WTC11 (cell line): ENCODE measurements at regions not wholly inside any gene's neighbourhood (a gene's known extent, or its start where the extent isn't known, plus 50 kb on each side); places are given as distances from the start of the nearest gene placed in this dataset.

Experiments
- ATF1 ChIP-seq: sonication (generic); formaldehyde crosslinking; IDR thresholded peaks from 2 replicates; pipeline ENCODE4 v1.8.1; 2023; ENCODE audit warnings: mild to moderate bottlenecking, moderate library complexity, missing genetic modification reagents
- ATF2 ChIP-seq: sonication (generic); formaldehyde crosslinking; IDR thresholded peaks from 2 replicates; pipeline ENCODE4 v1.8.1; 2022; ENCODE audit warnings: low read depth, missing genetic modification reagents, borderline replicate concordance
- ATF3 ChIP-seq: sonication (generic); formaldehyde crosslinking; conservative IDR thresholded peaks from 2 replicates; pipeline ENCODE4 v1.8.1; 2022; ENCODE audit warnings: mild to moderate bottlenecking, missing genetic modification reagents
- CBFB ChIP-seq: sonication (generic); formaldehyde crosslinking; IDR thresholded peaks from 2 replicates; pipeline ENCODE4 v1.8.1; 2022; ENCODE audit warnings: mild to moderate bottlenecking, low read depth, missing genetic modification reagents
- CTCF ChIP-seq: fragments of 200-600 bp; IDR thresholded peaks from 2 replicates; pipeline ENCODE4 v1.8.0; 2022; ENCODE audit warnings: antibody characterized with exemption
- ELF4 ChIP-seq: sonication (generic); formaldehyde crosslinking; IDR thresholded peaks from 2 replicates; pipeline ENCODE4 v1.8.1; 2022; ENCODE audit warnings: low read depth, mild to moderate bottlenecking, moderate library complexity, missing genetic modification reagents
- HMGA2 ChIP-seq: fragments of 250-450 bp; sonication (Bioruptor Pico); IDR thresholded peaks from 2 replicates; pipeline ENCODE4 v1.4.0; 2021; ENCODE audit warnings: mild to moderate bottlenecking, moderate library complexity
- JAZF1 ChIP-seq: fragments of 250-450 bp; sonication (Bioruptor Pico); IDR thresholded peaks from 2 replicates; pipeline ENCODE4 v1.9.0; 2021; ENCODE audit warnings: moderate library complexity, mild to moderate bottlenecking, inconsistent platforms
- JUN ChIP-seq: sonication (generic); formaldehyde crosslinking; IDR thresholded peaks from 2 replicates; pipeline ENCODE4 v1.8.0; 2023; ENCODE audit warnings: mild to moderate bottlenecking, missing genetic modification reagents
- TP53 ChIP-seq: sonication (generic); formaldehyde crosslinking; IDR thresholded peaks from 2 replicates; pipeline ENCODE4 v1.8.1; 2023; ENCODE audit warnings: mild to moderate bottlenecking, missing genetic modification reagents

GRCh38 chr7:36088966-36089365, 64.1 kb upstream of the EEPD1 start:
- TF ChIP-seq ELF4 (CRISPR knock-in tag) (no peak), ATF3 (no peak), CTCF (no peak), ATF1 (CRISPR knock-in tag) (no peak), HMGA2 (no peak), CBFB (CRISPR knock-in tag) (no peak), TP53 (no peak), JUN (CRISPR knock-in tag) (no peak), ATF2 (CRISPR knock-in tag) (no peak), JAZF1 (CRISPR knock-in tag) (no peak)
